HEK293T (cell line): ENCODE measurements at regions not wholly inside any gene's neighbourhood (a gene's known extent, or its start where the extent isn't known, plus 50 kb on each side); places are given as distances from the start of the nearest gene placed in this dataset.
"Not testable (repeated sequence)": the region's sequence is repeated elsewhere in the genome, so short reads cannot be mapped to it uniquely, and the experiment has no call there.

Experiments used
- ARNT ChIP-seq: fragments of 450-650 bp; IDR thresholded peaks from 2 replicates; pipeline ENCODE4 v1.6.1; 2017; ENCODE audit warnings: mild to moderate bottlenecking
- BHLHE40 ChIP-seq: fragments of 450-650 bp; IDR thresholded peaks from 2 replicates; pipeline ENCODE4 v1.6.1; 2016; ENCODE audit warnings: mild to moderate bottlenecking, moderate library complexity, borderline replicate concordance
- CTBP1 ChIP-seq: fragments of 450-650 bp; IDR thresholded peaks from 2 replicates; pipeline ENCODE4 v1.6.1; 2016; ENCODE audit warnings: borderline replicate concordance
- ELF4 ChIP-seq: fragments of 450-650 bp; IDR thresholded peaks from 2 replicates; pipeline ENCODE4 v1.6.1; 2017; ENCODE audit warnings: antibody characterized with exemption
- FOXA1 ChIP-seq: fragments of 450-650 bp; IDR thresholded peaks from 2 replicates; pipeline ENCODE4 v1.6.1; 2016; ENCODE audit warnings: mild to moderate bottlenecking
- L3MBTL2 ChIP-seq: fragments of 450-650 bp; conservative IDR thresholded peaks from 2 replicates; pipeline ENCODE4 v1.6.1; 2016; ENCODE audit warnings: mild to moderate bottlenecking
- SP1 ChIP-seq: fragments of 450-650 bp; IDR thresholded peaks from 2 replicates; pipeline ENCODE4 v1.6.1; 2017
- SUZ12 ChIP-seq: fragments of 450-650 bp; IDR thresholded peaks from 2 replicates; pipeline ENCODE4 v1.6.1; 2016; ENCODE audit warnings: mild to moderate bottlenecking
- TARDBP ChIP-seq: fragments of 450-650 bp; IDR thresholded peaks from 2 replicates; pipeline ENCODE4 v1.6.1; 2016
- ZNF384 ChIP-seq: fragments of 450-650 bp; IDR thresholded peaks from 2 replicates; pipeline ENCODE4 v1.6.1; 2016

- not testable (repeated sequence) for TF ChIP-seq SUZ12, BHLHE40, ELF4, ARNT, SP1, TARDBP, FOXA1, CTBP1, L3MBTL2, ZNF384
Observed at GRCh38 chr7:6962871-6963270, 136.8 kb upstream of the CCZ1B start.
